Panc1 (cell line): ENCODE measurements at regions not wholly inside any gene's neighbourhood (a gene's known extent, or its start where the extent isn't known, plus 50 kb on each side); places are given as distances from the start of the nearest gene placed in this dataset.

Source experiments
- ATAC-seq: fragments of 200-7000 bp; cut with Tn5 transposase; 2 replicates; pipeline ENCODE4 v1.9.1; 2020; ENCODE audit warnings: mild to moderate bottlenecking, moderate library complexity
- BruUV-seq: library from RNA; stranded (reverse); fragments of 400-500 nt; replicated peaks from 2 replicates; lab custom pipeline; 2021; lab: Mats Ljungman, UMichigan
- CTCF ChIA-PET: fragments of 300-600 bp; sonication (Branson Sonifier 250); formaldehyde crosslinking; loops from one replicate; lab custom pipeline; 2022; ENCODE audit warnings: antibody characterized with exemption; lab: Charles Lee
- POLR2A ChIA-PET: fragments of 300-600 bp; sonication (Branson Sonifier 250); formaldehyde crosslinking; loops from one replicate; lab custom pipeline; 2022; ENCODE audit warnings: antibody characterized with exemption; lab: Charles Lee
- DNase-seq: peaks from one replicate; pipeline ENCODE4 v3.0.0-alpha.2; 2010; ENCODE audit warnings: low read depth, low spot score
- H3K27ac ChIP-seq: 2 replicates; pipeline ENCODE4 v1.5.1; 2011; ENCODE audit warnings: mild to moderate bottlenecking, low read length, inconsistent platforms
- H3K27me3 ChIP-seq: fragments of 200-500 bp; sonication (Bioruptor generic); 2 replicates; pipeline ENCODE4 v1.6.0; 2014; ENCODE audit warnings: low read length, inconsistent platforms; ENCODE audit not compliant: control insufficient read depth, insufficient read depth
- H3K36me3 ChIP-seq: fragments of 200-500 bp; sonication (Bioruptor generic); 2 replicates; pipeline ENCODE4 v1.5.1; 2014; ENCODE audit warnings: inconsistent platforms, mild to moderate bottlenecking, low read length, moderate library complexity; ENCODE audit not compliant: control insufficient read depth, insufficient read depth
- H3K4me1 ChIP-seq: 2 replicates; pipeline ENCODE4 v1.5.1; 2011; ENCODE audit warnings: inconsistent platforms, mild to moderate bottlenecking, low read length, moderate library complexity; ENCODE audit not compliant: control insufficient read depth, insufficient read depth
- H3K4me3 ChIP-seq, 2 experiments: 2 replicates each; pipeline ENCODE4 v1.5.1; 2011 to 2012; ENCODE audit warnings: low read depth in 2 of 2, low read length in 2 of 2, mild to moderate bottlenecking in 2 of 2, inconsistent platforms in 1 of 2, moderate library complexity in 1 of 2
- H3K9me3 ChIP-seq: fragments of 200-500 bp; sonication (Bioruptor generic); 2 replicates; pipeline ENCODE4 v1.5.1; 2014; ENCODE audit warnings: low read depth, mild to moderate bottlenecking, inconsistent platforms, low read length, moderate library complexity; ENCODE audit not compliant: control insufficient read depth, insufficient read depth
- CTCF ChIP-seq: fragments of 450-650 bp; IDR thresholded peaks from 2 replicates; pipeline ENCODE4 v1.5.1; 2017; ENCODE audit warnings: mild to moderate bottlenecking
- POLR2AphosphoS5 ChIP-seq: IDR thresholded peaks from 2 replicates; pipeline ENCODE4 v1.6.1; 2012; ENCODE audit warnings: mild to moderate bottlenecking, low read depth, low read length, moderate library complexity
- REST ChIP-seq, 2 experiments: IDR thresholded peaks; 2 replicates each; pipeline ENCODE4 v1.6.1; 2011 to 2012; ENCODE audit warnings: low read depth in 2 of 2, control low read depth in 1 of 2, low read length in 1 of 2, mild to moderate bottlenecking in 1 of 2, moderate library complexity in 1 of 2; ENCODE audit not compliant: insufficient read depth in 1 of 2
- SIN3A ChIP-seq: IDR thresholded peaks from 2 replicates; pipeline ENCODE4 v1.6.1; 2012; ENCODE audit warnings: low read depth, mild to moderate bottlenecking, low read length, moderate library complexity, borderline replicate concordance; ENCODE audit not compliant: insufficient read depth
- TCF7L2 ChIP-seq: IDR thresholded peaks from 2 replicates; pipeline ENCODE4 v1.6.1; 2011; ENCODE audit warnings: mild to moderate bottlenecking, low read depth, low read length, inconsistent platforms
- in situ Hi-C: cut with HindIII; loops from 2 replicates; pipeline ENCODE4 v1.10.0; 2016; ENCODE audit warnings: low sequenced_read_pairs, low pct_unique_long_range_greater_than_20kb
- intact Hi-C: fragments of 100-400 bp; cut with micrococcal nuclease; formaldehyde crosslinking; loops from one replicate; pipeline ENCODE4 v1.10.0; 2022; ENCODE audit not compliant: unreplicated experiment

DNA sequence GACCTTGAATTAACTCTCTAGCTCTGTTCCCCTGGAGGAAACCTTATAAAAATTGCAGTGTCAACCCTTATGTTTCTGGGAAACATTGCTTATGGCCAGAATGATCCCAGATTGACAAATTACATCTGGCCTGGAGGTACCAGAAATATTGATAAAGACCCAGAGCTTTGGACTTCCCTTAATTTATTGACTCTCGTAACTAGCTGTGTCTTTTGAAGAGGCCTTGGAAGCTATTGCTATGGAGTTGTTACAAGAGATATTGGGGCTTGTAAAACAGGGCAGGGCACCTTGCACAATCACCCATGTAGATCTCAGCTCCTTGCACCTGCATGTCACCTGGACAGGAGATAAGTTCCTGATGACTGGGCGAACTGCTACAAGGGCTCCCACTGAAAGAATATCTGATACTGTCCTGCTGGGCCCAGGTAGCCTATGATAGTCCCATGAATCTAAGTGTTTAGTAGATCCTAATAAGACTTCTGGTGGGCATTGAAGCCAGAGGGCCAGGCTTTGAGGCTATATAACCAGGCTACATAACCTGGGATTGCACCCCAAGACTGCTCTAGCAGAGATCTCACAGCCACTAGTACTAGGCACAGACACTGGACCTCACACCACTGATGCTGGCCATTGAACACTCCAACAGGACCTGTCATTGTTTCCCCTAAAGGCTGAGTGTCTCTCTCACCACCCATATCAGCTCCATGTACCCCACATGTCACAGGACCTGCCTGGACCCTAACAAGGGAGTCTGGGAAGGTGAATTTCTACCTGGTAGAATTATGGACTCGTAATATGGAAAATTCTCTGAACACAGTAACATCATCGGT, 135.7 kb upstream of the PWP1 start:
- CTCF ChIA-PET = interaction anchor here (0.5 kb wide), 1 partner anchor 72 kb away, joined by 3 read pairs; no protein-coding TSS in a partner anchor
- no peaks in the 10 kb centered on the region for H3K9me3 ChIP-seq
- no peaks in the 10 kb centered on the region for H3K4me1 ChIP-seq
- POLR2A ChIA-PET = no interaction called here
- H3K4me3 ChIP-seq = no peak overlapping the region
- peaks cover 7% of the 10 kb centered on the region; the same call in 1 of the 2 replicates for H3K27me3 ChIP-seq
- no peak for DNase-seq
- H3K36me3 ChIP-seq = no peaks in the 10 kb centered on the region
- no peak overlapping the region for H3K27ac ChIP-seq
- in situ Hi-C loops = no loop called here
- ATAC-seq = no peak
- BruUV-seq = no TSS peak
- TF ChIP-seq TCF7L2 (no peak), REST (IDR thresholded peaks at IDR 0.05; ENCODE audit: insufficient read depth in 1 of 2, low read depth in 2 of 2, low read length in 1 of 2) (no peak), POLR2AphosphoS5 (no peak), SIN3A (no peak), CTCF (no peak)
- intact Hi-C loops = no loop called here

GRCh38 chr12:107551434-107551833, 134.2 kb upstream of the PWP1 start:
- Histone ChIP-seq H3K27ac (no peak overlapping the region), H3K4me1 (no peaks in the 10 kb centered on the region), H3K27me3 (peaks cover 4% of the 10 kb centered on the region), H3K36me3 (no peaks in the 10 kb centered on the region), H3K9me3 (no peaks in the 10 kb centered on the region), H3K4me3 (no peak overlapping the region)
- ChIA-PET POLR2A (no interaction called here), CTCF (no interaction called here)
- ATAC-seq = no peak
- in situ Hi-C loops (no loop called here), intact Hi-C loops (no loop called here)
- BruUV-seq = no TSS peak
- TF ChIP-seq CTCF (no peak), POLR2AphosphoS5 (no peak), TCF7L2 (no peak), REST (IDR thresholded peaks at IDR 0.05; ENCODE audit: insufficient read depth in 1 of 2, low read depth in 2 of 2, low read length in 1 of 2) (no peak), SIN3A (no peak)
- DNase-seq = no peak
